Endothelial cell of umbilical vein (primary cell): ENCODE measurements at regions not wholly inside any gene's neighbourhood (a gene's known extent, or its start where the extent isn't known, plus 50 kb on each side); places are given as distances from the start of the nearest gene placed in this dataset.

Source experiments
- BruUV-seq: library from RNA; stranded (reverse); fragments of 400-500 nt; replicated peaks from 2 replicates; lab custom pipeline; 2021; lab: Mats Ljungman, UMichigan
- CTCF ChIA-PET: fragments of 300-600, 350-600 bp; sonication (Branson Sonifier 250); formaldehyde crosslinking; loops from one replicate; lab custom pipeline; 2021; ENCODE audit warnings: antibody characterized with exemption, inconsistent platforms; lab: Charles Lee
- POLR2A ChIA-PET: fragments of 300-600, 350-600 bp; sonication (Branson Sonifier 250); formaldehyde crosslinking; loops from one replicate; lab custom pipeline; 2021; ENCODE audit warnings: antibody characterized with exemption, inconsistent platforms; lab: Charles Lee
- DNase-seq: peaks from one replicate; pipeline ENCODE4 v3.0.0-alpha.2; 2011; ENCODE audit warnings: low read depth, low spot score
- FAIRE-seq: peaks from 2 replicates; lab custom pipeline; 2011; peaks lifted over from hg19 to GRCh38; lab: Jason Lieb, UNC
- H2AFZ ChIP-seq: 2 replicates; pipeline ENCODE4 v1.6.0; 2012; ENCODE audit warnings: low read depth, low read length, control low read depth, inconsistent platforms
- H3K27ac ChIP-seq: 2 replicates; pipeline ENCODE4 v1.5.1; 2011; ENCODE audit warnings: low read depth, mild to moderate bottlenecking, control low read depth, low read length, moderate library complexity; ENCODE audit not compliant: insufficient read depth
- H3K27me3 ChIP-seq, 2 experiments: 2 replicates each; pipeline versions ENCODE4 v1.6.0 to v1.6.1; 2011; ENCODE audit warnings: low read length in 2 of 2, mixed read lengths in 1 of 2; ENCODE audit not compliant: control insufficient read depth in 2 of 2, insufficient read depth in 2 of 2
- H3K36me3 ChIP-seq, 2 experiments: 2 replicates in 1 of 2; 3 replicates in 1 of 2; pipeline ENCODE4 v1.5.1; 2011; ENCODE audit warnings: low read length in 2 of 2, mild to moderate bottlenecking in 1 of 2, moderate library complexity in 1 of 2; ENCODE audit not compliant: control insufficient read depth in 2 of 2, insufficient read depth in 2 of 2; ENCODE audit errors: extremely low read depth in 1 of 2
- H3K4me1 ChIP-seq: 3 replicates; pipeline ENCODE4 v1.5.1; 2011; ENCODE audit warnings: mild to moderate bottlenecking, low read length; ENCODE audit not compliant: control insufficient read depth, insufficient read depth; ENCODE audit errors: extremely low read depth
- H3K4me2 ChIP-seq: 2 replicates; pipeline ENCODE4 v1.6.1; 2011; ENCODE audit warnings: low read length, control low read depth, mixed read lengths; ENCODE audit not compliant: insufficient read depth
- H3K4me3 ChIP-seq, 3 experiments: fragments of 200-600 bp in 1 of 3; sonication (generic), shearing (Covaris generic) in 1 of 3; replicated peaks in 1 of 3; 2 replicates each; pipeline ENCODE4 v1.5.1; 2011 to 2016; ENCODE audit warnings: control low read depth in 3 of 3, low read length in 3 of 3, mild to moderate bottlenecking in 2 of 3, inconsistent platforms in 1 of 3, low read depth in 1 of 3, moderate library complexity in 1 of 3; ENCODE audit not compliant: insufficient read depth in 1 of 3
- H3K79me2 ChIP-seq: 2 replicates; pipeline ENCODE4 v1.6.0; 2012; ENCODE audit warnings: low read length, inconsistent platforms; ENCODE audit not compliant: control insufficient read depth, insufficient read depth
- H3K9ac ChIP-seq: replicated peaks from 2 replicates; pipeline ENCODE3; 2011; ENCODE audit warnings: low read length, control low read depth; ENCODE audit not compliant: insufficient read depth; ENCODE audit errors: extremely low read depth
- H3K9me1 ChIP-seq: replicated peaks from 3 replicates; pipeline ENCODE4 v1.6.0; 2011; ENCODE audit warnings: mild to moderate bottlenecking, low read length; ENCODE audit not compliant: control insufficient read depth, insufficient read depth; ENCODE audit errors: extremely low read depth
- H3K9me3 ChIP-seq: replicated peaks from 2 replicates; pipeline ENCODE4 v1.5.1; 2012; ENCODE audit warnings: low read length, inconsistent platforms; ENCODE audit not compliant: control insufficient read depth, insufficient read depth
- H4K20me1 ChIP-seq: replicated peaks from 2 replicates; pipeline ENCODE3; 2011; ENCODE audit warnings: mild to moderate bottlenecking, low read length; ENCODE audit not compliant: control insufficient read depth, insufficient read depth; ENCODE audit errors: extremely low read depth
- EZH2 ChIP-seq: IDR thresholded peaks from 2 replicates; pipeline ENCODE4 v1.6.1; 2012; ENCODE audit warnings: borderline replicate concordance, low read depth, mild to moderate bottlenecking, moderate library complexity, low read length, inconsistent platforms; ENCODE audit not compliant: severe bottlenecking
- FOS ChIP-seq: IDR thresholded peaks from 2 replicates; pipeline ENCODE4 v1.6.1; 2011; ENCODE audit warnings: mild to moderate bottlenecking, low read length, moderate library complexity, borderline replicate concordance; ENCODE audit not compliant: insufficient read depth
- GATA2 ChIP-seq: IDR thresholded peaks from 2 replicates; pipeline ENCODE4 v1.7.0; 2011; ENCODE audit warnings: low read depth, mild to moderate bottlenecking, moderate library complexity, mixed read lengths, low read length; ENCODE audit not compliant: insufficient read length, insufficient read depth
- JUN ChIP-seq: IDR thresholded peaks from 2 replicates; pipeline ENCODE4 v1.6.1; 2011; ENCODE audit warnings: borderline replicate concordance, low read depth; ENCODE audit not compliant: insufficient read length, insufficient read depth
- MYC ChIP-seq: IDR thresholded peaks from one replicate; pipeline ENCODE4 v1.6.1; 2011; ENCODE audit warnings: mild to moderate bottlenecking, low read depth, low read length
- POLR2A ChIP-seq: IDR thresholded peaks from 2 replicates; pipeline ENCODE4 v1.6.1; 2012; ENCODE audit warnings: low read depth, mild to moderate bottlenecking, control low read depth, low read length
- POLR2AphosphoS5 ChIP-seq: IDR thresholded peaks from 2 replicates; pipeline ENCODE4 v1.6.1; 2012; ENCODE audit warnings: low read depth, mild to moderate bottlenecking, control low read depth, low read length, moderate library complexity; ENCODE audit not compliant: insufficient read depth
- dilution Hi-C: fragments of 300-500 bp; cut with MboI; formaldehyde crosslinking; loops from one replicate; pipeline ENCODE4 v1.15.0; 2019; ENCODE audit warnings: low sequenced_read_pairs; ENCODE audit not compliant: extremely low pct_ligation_motif_present
- intact Hi-C: fragments of 100-400 bp; cut with micrococcal nuclease; formaldehyde crosslinking; loops from one replicate; pipeline ENCODE4 v1.10.0; 2022
- TF ChIP-seq, protein P1 (sequence below): IDR thresholded peaks from 2 replicates; pipeline ENCODE4 v1.6.1; 2011; ENCODE audit not compliant: insufficient read depth, insufficient read length
- TF ChIP-seq, protein P2 (sequence below), 2 donors: IDR thresholded peaks; 1 replicate in 1 of 2; 2 replicates in 1 of 2; pipeline ENCODE4 v1.5.1; 2011; ENCODE audit warnings: low read length in 2 of 2, mild to moderate bottlenecking in 2 of 2, moderate library complexity in 2 of 2, control low read depth in 1 of 2, inconsistent platforms in 1 of 2, low read depth in 1 of 2; ENCODE audit not compliant: insufficient read depth in 1 of 2; ENCODE audit errors: extremely low read depth in 1 of 2

DNA sequence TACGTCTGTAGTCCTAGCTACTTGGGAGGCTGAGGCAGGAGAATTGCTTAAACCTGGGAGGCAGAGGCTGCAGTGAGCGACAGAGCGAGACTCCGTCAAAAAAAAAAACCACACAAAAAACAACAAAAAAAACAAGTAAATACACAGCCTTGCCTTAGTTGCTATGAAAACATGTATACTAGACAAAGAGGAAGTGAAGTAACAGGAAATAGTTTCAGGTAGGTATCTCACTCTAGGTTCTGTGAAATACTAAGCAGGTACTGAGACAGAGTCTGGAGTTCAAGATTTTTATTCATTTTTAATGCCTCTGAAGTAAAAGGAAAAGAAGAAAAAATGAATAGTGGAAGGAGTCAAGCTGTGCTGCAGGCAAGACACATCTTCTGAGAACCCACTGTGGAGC, 687.9 kb upstream of the RGMB start:
- ChIA-PET POLR2A (no interaction called here), CTCF (interaction anchor here (0.6 kb wide), 1 partner anchor 14 kb away, joined by 3 read pairs; no protein-coding TSS in a partner anchor)
- Histone ChIP-seq H3K4me2 (no peak overlapping the region), H3K36me3 (no peaks in the 10 kb centered on the region), H3K79me2 (no peaks in the 10 kb centered on the region), H2AFZ (no peak overlapping the region), H3K4me3 (no peak overlapping the region), H3K9ac (no peak overlapping the region), H3K9me3 (no peaks in the 10 kb centered on the region), H3K4me1 (no peaks in the 10 kb centered on the region), H3K27ac (no peak overlapping the region), H3K9me1 (no peaks in the 10 kb centered on the region), H4K20me1 (no peaks in the 10 kb centered on the region), H3K27me3 (no peaks in the 10 kb centered on the region)
- DNase-seq (no peak), FAIRE-seq (no peak)
- BruUV-seq = no TSS peak
- intact Hi-C loops (no loop called here), dilution Hi-C loops (no loop called here)
- TF ChIP-seq, protein P1, sequence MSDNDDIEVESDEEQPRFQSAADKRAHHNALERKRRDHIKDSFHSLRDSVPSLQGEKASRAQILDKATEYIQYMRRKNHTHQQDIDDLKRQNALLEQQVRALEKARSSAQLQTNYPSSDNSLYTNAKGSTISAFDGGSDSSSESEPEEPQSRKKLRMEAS = no peak
- TF ChIP-seq POLR2A = no peak
- no peak for TF ChIP-seq EZH2
- TF ChIP-seq GATA2 = no peak

DNA sequence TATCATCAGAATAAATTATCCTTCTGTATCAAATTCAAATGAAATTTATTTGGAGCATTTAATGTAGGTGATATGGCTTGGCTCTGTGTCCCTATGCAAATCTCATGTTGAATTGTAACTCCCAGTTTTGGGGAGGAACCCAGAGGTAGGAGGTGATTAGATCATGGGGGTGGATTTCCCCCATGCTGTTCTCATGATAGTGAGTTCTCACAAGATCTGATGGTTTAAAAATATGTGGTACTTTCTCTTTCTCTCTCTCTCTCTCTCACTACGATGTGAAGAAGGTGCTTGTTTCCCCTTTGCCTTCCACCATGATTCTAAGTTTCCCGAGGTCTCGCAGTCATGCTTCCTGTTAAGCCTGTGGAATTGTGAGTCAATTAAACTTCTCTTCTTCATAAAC, 678.4 kb upstream of the RGMB start:
- H3K79me2 ChIP-seq = no peaks in the 10 kb centered on the region
- H4K20me1 ChIP-seq = no peaks in the 10 kb centered on the region
- no peaks in the 10 kb centered on the region for H3K36me3 ChIP-seq
- H3K9me3 ChIP-seq = no peaks in the 10 kb centered on the region
- peaks cover 14% of the 10 kb centered on the region for H3K4me1 ChIP-seq
- POLR2A ChIA-PET = no interaction called here
- TF ChIP-seq, protein P2, sequence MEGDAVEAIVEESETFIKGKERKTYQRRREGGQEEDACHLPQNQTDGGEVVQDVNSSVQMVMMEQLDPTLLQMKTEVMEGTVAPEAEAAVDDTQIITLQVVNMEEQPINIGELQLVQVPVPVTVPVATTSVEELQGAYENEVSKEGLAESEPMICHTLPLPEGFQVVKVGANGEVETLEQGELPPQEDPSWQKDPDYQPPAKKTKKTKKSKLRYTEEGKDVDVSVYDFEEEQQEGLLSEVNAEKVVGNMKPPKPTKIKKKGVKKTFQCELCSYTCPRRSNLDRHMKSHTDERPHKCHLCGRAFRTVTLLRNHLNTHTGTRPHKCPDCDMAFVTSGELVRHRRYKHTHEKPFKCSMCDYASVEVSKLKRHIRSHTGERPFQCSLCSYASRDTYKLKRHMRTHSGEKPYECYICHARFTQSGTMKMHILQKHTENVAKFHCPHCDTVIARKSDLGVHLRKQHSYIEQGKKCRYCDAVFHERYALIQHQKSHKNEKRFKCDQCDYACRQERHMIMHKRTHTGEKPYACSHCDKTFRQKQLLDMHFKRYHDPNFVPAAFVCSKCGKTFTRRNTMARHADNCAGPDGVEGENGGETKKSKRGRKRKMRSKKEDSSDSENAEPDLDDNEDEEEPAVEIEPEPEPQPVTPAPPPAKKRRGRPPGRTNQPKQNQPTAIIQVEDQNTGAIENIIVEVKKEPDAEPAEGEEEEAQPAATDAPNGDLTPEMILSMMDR (IDR thresholded peaks at IDR 0.05; ENCODE audit: extremely low read depth in 1 of 2, insufficient read depth in 1 of 2, low read depth in 1 of 2, low read length in 2 of 2) = no peak
- TF ChIP-seq MYC = no peak
- TF ChIP-seq POLR2A = no peak
- TF ChIP-seq EZH2 = no peak
- TF ChIP-seq POLR2AphosphoS5 = no peak
- no peak for TF ChIP-seq JUN
- no peak for TF ChIP-seq FOS
- TF ChIP-seq, protein P1 = no peak
- no peak for TF ChIP-seq GATA2
- CTCF ChIA-PET = interaction anchor here (1.3 to 2.3 kb wide), 2 partner anchors 674 to 864 kb away, joined by 3 to 5 read pairs; no protein-coding TSS in a partner anchor
- H3K27me3 ChIP-seq = no peaks in the 10 kb centered on the region
- no TSS peak for BruUV-seq
- H3K9me1 ChIP-seq = no peaks in the 10 kb centered on the region
- DNase-seq (peak; percentile 11), FAIRE-seq (no peak)
- peak overlapping the region; percentile 84 for H2AFZ ChIP-seq
- dilution Hi-C loops (no loop called here), intact Hi-C loops (no loop called here)
- no peak overlapping the region for H3K4me2 ChIP-seq
- no peak overlapping the region for H3K27ac ChIP-seq
- no peak overlapping the region for H3K4me3 ChIP-seq
- H3K9ac ChIP-seq = no peak overlapping the region
